Kidney (tissue), 13 donors: ENCODE measurements at regions not wholly inside any gene's neighbourhood (a gene's known extent, or its start where the extent isn't known, plus 50 kb on each side); places are given as distances from the start of the nearest gene placed in this dataset.

ENCODE experiments used
- DNase-seq, 5 donors: peaks; one replicate each; pipeline ENCODE4 v3.0.0-alpha.2; 2013 to 2020
- FAIRE-seq: peaks from 2 replicates; lab custom pipeline; 2012; peaks lifted over from hg19 to GRCh38; lab: Jason Lieb, UNC
- H3K27ac ChIP-seq, 2 donors: one replicate each; pipeline ENCODE4 v1.7.0; 2013; ENCODE audit warnings: low read depth in 2 of 2, low read length in 2 of 2, inconsistent platforms in 1 of 2
- H3K27me3 ChIP-seq: one replicate; pipeline ENCODE4 v1.7.1; 2013; ENCODE audit warnings: low read length, inconsistent platforms; ENCODE audit not compliant: control insufficient read depth, insufficient read depth
- H3K36me3 ChIP-seq, 3 donors: one replicate each; pipeline versions ENCODE4 v1.7.0 to v1.7.1; 2013; ENCODE audit warnings: low read length in 3 of 3, control low read depth in 1 of 3, inconsistent platforms in 1 of 3; ENCODE audit not compliant: insufficient read depth in 3 of 3, control insufficient read depth in 2 of 3
- H3K4me1 ChIP-seq, 3 donors: one replicate each; pipeline versions ENCODE4 v1.7.0 to v1.7.1; 2013; ENCODE audit warnings: low read length in 3 of 3, inconsistent platforms in 1 of 3, low read depth in 1 of 3; ENCODE audit not compliant: control insufficient read depth in 2 of 3, insufficient read depth in 2 of 3
- H3K4me3 ChIP-seq, 3 donors: one replicate each; pipeline versions ENCODE4 v1.7.0 to v1.8.1; 2013; ENCODE audit warnings: low read length in 3 of 3, control low read depth in 1 of 3, inconsistent platforms in 1 of 3
- H3K9ac ChIP-seq, 3 donors: one replicate each; pipeline versions ENCODE4 v1.7.0 to v1.7.1; 2013; ENCODE audit warnings: low read length in 3 of 3, control low read depth in 1 of 3, inconsistent platforms in 1 of 3
- H3K9me3 ChIP-seq, 3 donors: one replicate each; pipeline versions ENCODE4 v1.7.0 to v1.7.1; 2013; ENCODE audit warnings: low read length in 3 of 3, control low read depth in 1 of 3, inconsistent platforms in 1 of 3; ENCODE audit not compliant: control insufficient read depth in 2 of 3, insufficient read depth in 1 of 3
- CTCF ChIP-seq: IDR thresholded peaks from 3 replicates; pipeline ENCODE4 v1.5.1; 2012; ENCODE audit warnings: mild to moderate bottlenecking, moderate library complexity, borderline replicate concordance; ENCODE audit not compliant: insufficient read depth; ENCODE audit errors: extremely low read depth
- intact Hi-C: fragments of 100-400 bp; cut with DNase I; formaldehyde crosslinking; loops from one replicate; pipeline ENCODE4 v1.11.1; 2022
- donor health status: control.
- donor health status: control.
- donor health status: control.
- donor health status: control.
- donor health status: control.
- donor health status: DM: yes; HTN: yes; CAD: no.
- donor health status: Normal renal cell carcinoma (clear cell type).

GRCh38 chr10:131743190-131744151, 157.3 kb upstream of the PPP2R2D start:
- DNase-seq = peak in 4 of 5 donors; percentile 49 to 77 (median 60)
- H3K27me3 ChIP-seq = no peaks in the 10 kb centered on the region
- FAIRE-seq = no peak
- H3K9ac ChIP-seq = no peak overlapping the region
- H3K9me3 ChIP-seq = no peaks in the 10 kb centered on the region
- TF ChIP-seq CTCF = no peak
- H3K36me3 ChIP-seq = no peaks in the 10 kb centered on the region
- no peak overlapping the region for H3K4me3 ChIP-seq
- H3K4me1 ChIP-seq = peaks cover 0 to 1% (median 0%) of the 10 kb centered on the region in 3 donors
- H3K27ac ChIP-seq = no peak overlapping the region
- intact Hi-C loops = no loop called here

DNA sequence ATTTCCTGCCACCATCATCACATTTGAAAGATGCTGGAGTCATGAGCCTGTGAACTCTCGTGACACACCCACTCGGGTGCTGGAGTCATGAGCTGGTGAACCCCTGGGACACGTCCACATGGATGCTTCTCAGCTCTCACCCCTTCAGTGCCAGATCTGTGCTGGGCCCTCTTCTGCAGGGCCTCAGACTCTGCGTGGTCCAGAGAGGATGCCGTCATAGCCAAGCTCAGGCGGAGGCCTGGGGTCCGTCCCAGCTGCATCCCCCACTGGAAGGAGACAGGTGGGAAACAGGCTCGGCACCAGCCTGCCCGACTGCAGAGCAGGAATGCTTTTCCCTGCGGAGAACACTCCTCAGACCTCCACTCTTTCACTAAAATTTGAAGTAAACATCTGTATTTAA, 156.5 kb upstream of the PPP2R2D start:
- no peak for TF ChIP-seq CTCF
- Histone ChIP-seq H3K9ac (no peak overlapping the region), H3K9me3 (no peaks in the 10 kb centered on the region), H3K36me3 (no peaks in the 10 kb centered on the region), H3K4me3 (no peak overlapping the region), H3K27me3 (no peaks in the 10 kb centered on the region), H3K4me1 (peaks cover 0 to 4% (median 3%) of the 10 kb centered on the region in 3 donors), H3K27ac (no peak overlapping the region)
- FAIRE-seq (no peak), DNase-seq (peak in 1 of 5 donors; percentile 49)
- intact Hi-C loops = no loop called here

GRCh38 chr10:131745591-131745990, 155.2 kb upstream of the PPP2R2D start:
- intact Hi-C loops = no loop called here
- H3K4me1 ChIP-seq = peaks cover 0 to 4% (median 3%) of the 10 kb centered on the region in 3 donors
- no peaks in the 10 kb centered on the region for H3K27me3 ChIP-seq
- H3K27ac ChIP-seq = no peak overlapping the region
- peak in 1 of 5 donors; percentile 31 for DNase-seq
- H3K4me3 ChIP-seq = no peak overlapping the region
- no peak overlapping the region for H3K9ac ChIP-seq
- FAIRE-seq = no peak
- H3K36me3 ChIP-seq = no peaks in the 10 kb centered on the region
- H3K9me3 ChIP-seq = no peaks in the 10 kb centered on the region
- TF ChIP-seq CTCF = no peak
